Astrocyte (in vitro differentiated cells and primary cell): ENCODE measurements at regions not wholly inside any gene's neighbourhood (a gene's known extent, or its start where the extent isn't known, plus 50 kb on each side); places are given as distances from the start of the nearest gene placed in this dataset.

Source experiments
- DNase-seq: peaks from one replicate; pipeline ENCODE4 v3.0.0-alpha.2; 2010; ENCODE audit warnings: low read depth
- FAIRE-seq: peaks from 2 replicates; lab custom pipeline; 2011; peaks lifted over from hg19 to GRCh38; lab: Jason Lieb, UNC
- H2AFZ ChIP-seq: 2 replicates; pipeline ENCODE4 v1.6.0; 2012; ENCODE audit warnings: low read depth, low read length, inconsistent platforms
- H3K27ac ChIP-seq: 2 replicates; pipeline ENCODE4 v1.5.1; 2011; ENCODE audit warnings: low read depth, low read length, inconsistent platforms
- H3K27me3 ChIP-seq: 2 replicates; pipeline ENCODE4 v1.6.0; 2011; ENCODE audit warnings: low read length, inconsistent platforms; ENCODE audit not compliant: insufficient read depth
- H3K36me3 ChIP-seq: 2 replicates; pipeline ENCODE4 v1.5.1; 2011; ENCODE audit warnings: low read length, inconsistent platforms; ENCODE audit not compliant: insufficient read depth
- H3K4me1 ChIP-seq: 2 replicates; pipeline ENCODE4 v1.5.1; 2011; ENCODE audit warnings: low read length, inconsistent platforms; ENCODE audit not compliant: insufficient read depth
- H3K4me2 ChIP-seq: 2 replicates; pipeline ENCODE4 v1.6.0; 2012; ENCODE audit warnings: low read length, inconsistent platforms
- H3K4me3 ChIP-seq: 2 replicates; pipeline ENCODE4 v1.5.1; 2011; ENCODE audit warnings: low read depth, mild to moderate bottlenecking, low read length, inconsistent platforms; ENCODE audit not compliant: insufficient read depth
- H3K79me2 ChIP-seq: 2 replicates; pipeline ENCODE4 v1.6.0; 2012; ENCODE audit warnings: mild to moderate bottlenecking, low read length, inconsistent platforms; ENCODE audit not compliant: insufficient read depth
- H3K9ac ChIP-seq: 2 replicates; pipeline ENCODE4 v1.6.0; 2012; ENCODE audit warnings: mild to moderate bottlenecking, low read length, inconsistent platforms
- H3K9me3 ChIP-seq: 2 replicates; pipeline ENCODE4 v1.5.1; 2012; ENCODE audit warnings: low read depth, mild to moderate bottlenecking, low read length, inconsistent platforms; ENCODE audit not compliant: insufficient read depth
- H4K20me1 ChIP-seq: 2 replicates; pipeline ENCODE4 v1.6.0; 2012; ENCODE audit warnings: low read length, inconsistent platforms; ENCODE audit not compliant: insufficient read depth
- H3K27ac Mint-ChIP-seq: one replicate; pipeline ENCODE4 v1.8.0; 2021; ENCODE audit warnings: mild to moderate bottlenecking, mixed read lengths; ENCODE audit not compliant: unreplicated experiment
- H3K27me3 Mint-ChIP-seq: one replicate; pipeline ENCODE4 v1.8.0; 2021; ENCODE audit warnings: low read depth, mixed read lengths; ENCODE audit not compliant: unreplicated experiment
- H3K36me3 Mint-ChIP-seq: one replicate; pipeline ENCODE4 v1.8.0; 2021; ENCODE audit warnings: low read depth, mixed read lengths; ENCODE audit not compliant: unreplicated experiment
- H3K4me1 Mint-ChIP-seq: one replicate; pipeline ENCODE4 v1.8.0; 2021; ENCODE audit warnings: low read depth, mixed read lengths; ENCODE audit not compliant: unreplicated experiment
- H3K4me3 Mint-ChIP-seq: one replicate; pipeline ENCODE4 v1.8.0; 2021; ENCODE audit warnings: mild to moderate bottlenecking, moderate library complexity, mixed read lengths; ENCODE audit not compliant: unreplicated experiment
- H3K9me3 Mint-ChIP-seq: one replicate; pipeline ENCODE4 v1.8.0; 2021; ENCODE audit warnings: mild to moderate bottlenecking, mixed read lengths; ENCODE audit not compliant: unreplicated experiment
- EZH2 ChIP-seq: IDR thresholded peaks from 2 replicates; pipeline ENCODE4 v1.6.1; 2012; ENCODE audit warnings: mild to moderate bottlenecking, low read length, inconsistent platforms; ENCODE audit not compliant: insufficient read depth
- TF ChIP-seq, protein P1 (sequence below): IDR thresholded peaks from 2 replicates; pipeline ENCODE4 v1.5.1; 2011; ENCODE audit warnings: low read depth, mild to moderate bottlenecking, inconsistent platforms, low read length, moderate library complexity; ENCODE audit not compliant: insufficient read depth

DNA sequence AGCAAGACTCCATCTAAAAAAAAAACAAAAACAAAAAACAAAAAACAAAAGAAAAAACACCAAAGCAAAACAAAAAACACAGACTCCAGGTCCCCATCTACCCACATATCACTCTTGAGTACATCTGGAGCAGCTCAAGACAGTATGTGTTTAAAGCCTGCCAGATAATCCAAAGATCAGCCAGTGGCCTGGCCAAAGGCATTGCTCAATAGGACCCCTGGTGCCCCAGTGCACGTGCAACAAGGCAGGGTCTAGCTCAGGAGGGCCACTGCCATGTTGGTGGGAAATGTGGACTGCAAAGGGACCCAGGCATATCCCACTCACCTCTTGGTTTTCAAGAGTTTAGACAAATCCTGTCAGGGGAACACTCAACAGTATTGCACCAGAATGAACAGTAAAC, 279.5 kb downstream of the RPLP1 start:
- H3K9me3 ChIP-seq, result no peaks in the 10 kb centered on the region
- peaks cover 5% of the 10 kb centered on the region for H3K9me3 Mint-ChIP-seq
- no peak overlapping the region for H3K4me3 Mint-ChIP-seq
- no peaks in the 10 kb centered on the region for H3K36me3 ChIP-seq
- no peak for FAIRE-seq
- H3K27me3 Mint-ChIP-seq, result peaks cover 51% of the 10 kb centered on the region
- peaks cover 20% of the 10 kb centered on the region for H3K4me1 Mint-ChIP-seq
- H3K27ac ChIP-seq, result no peak overlapping the region
- H3K9ac ChIP-seq, result no peak overlapping the region
- H3K27me3 ChIP-seq, result peaks cover 26% of the 10 kb centered on the region
- H3K4me3 ChIP-seq, result no peak overlapping the region
- no peak overlapping the region for H2AFZ ChIP-seq
- no peaks in the 10 kb centered on the region for H3K4me1 ChIP-seq
- no peaks in the 10 kb centered on the region for H3K79me2 ChIP-seq
- DNase-seq, result no peak
- H4K20me1 ChIP-seq, result no peaks in the 10 kb centered on the region
- H3K4me2 ChIP-seq, result no peak overlapping the region
- no peak for TF ChIP-seq EZH2
- TF ChIP-seq, protein P1, sequence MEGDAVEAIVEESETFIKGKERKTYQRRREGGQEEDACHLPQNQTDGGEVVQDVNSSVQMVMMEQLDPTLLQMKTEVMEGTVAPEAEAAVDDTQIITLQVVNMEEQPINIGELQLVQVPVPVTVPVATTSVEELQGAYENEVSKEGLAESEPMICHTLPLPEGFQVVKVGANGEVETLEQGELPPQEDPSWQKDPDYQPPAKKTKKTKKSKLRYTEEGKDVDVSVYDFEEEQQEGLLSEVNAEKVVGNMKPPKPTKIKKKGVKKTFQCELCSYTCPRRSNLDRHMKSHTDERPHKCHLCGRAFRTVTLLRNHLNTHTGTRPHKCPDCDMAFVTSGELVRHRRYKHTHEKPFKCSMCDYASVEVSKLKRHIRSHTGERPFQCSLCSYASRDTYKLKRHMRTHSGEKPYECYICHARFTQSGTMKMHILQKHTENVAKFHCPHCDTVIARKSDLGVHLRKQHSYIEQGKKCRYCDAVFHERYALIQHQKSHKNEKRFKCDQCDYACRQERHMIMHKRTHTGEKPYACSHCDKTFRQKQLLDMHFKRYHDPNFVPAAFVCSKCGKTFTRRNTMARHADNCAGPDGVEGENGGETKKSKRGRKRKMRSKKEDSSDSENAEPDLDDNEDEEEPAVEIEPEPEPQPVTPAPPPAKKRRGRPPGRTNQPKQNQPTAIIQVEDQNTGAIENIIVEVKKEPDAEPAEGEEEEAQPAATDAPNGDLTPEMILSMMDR, result no peak
- H3K27ac Mint-ChIP-seq, result no peak overlapping the region
- no peaks in the 10 kb centered on the region for H3K36me3 Mint-ChIP-seq

DNA sequence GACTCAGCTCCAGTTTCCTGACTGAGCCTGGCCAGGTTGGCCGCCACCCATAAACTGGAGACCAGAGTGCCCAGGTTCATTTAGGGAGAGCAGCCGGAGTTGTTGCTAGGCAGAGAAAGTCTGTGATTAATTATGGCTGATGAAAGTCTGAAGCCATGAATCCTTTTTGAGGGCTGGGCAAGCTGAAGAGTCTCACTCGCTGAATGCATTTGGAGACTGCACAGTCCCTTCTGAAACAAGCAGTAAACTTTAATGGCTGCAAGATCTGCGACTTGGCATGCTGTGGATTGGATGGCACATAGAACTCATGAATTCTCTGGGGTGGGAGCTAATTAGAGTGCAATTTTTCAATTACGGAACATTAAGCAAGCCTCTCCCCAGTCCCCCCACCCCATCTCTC, 282.1 kb downstream of the RPLP1 start:
- H3K79me2 ChIP-seq, result no peaks in the 10 kb centered on the region
- Mint-ChIP-seq H3K9me3 (peaks cover 9% of the 10 kb centered on the region), H3K27ac (peak overlapping the region; percentile 92), H3K27me3 (peaks cover 65% of the 10 kb centered on the region), H3K4me3 (no peak overlapping the region), H3K4me1 (peaks cover 20% of the 10 kb centered on the region), H3K36me3 (no peaks in the 10 kb centered on the region)
- FAIRE-seq (no peak), DNase-seq (no peak)
- H3K4me2 ChIP-seq, result peak overlapping the region; percentile 3
- H3K27me3 ChIP-seq, result peaks cover 20% of the 10 kb centered on the region
- H3K27ac ChIP-seq, result no peak overlapping the region
- no peaks in the 10 kb centered on the region for H3K36me3 ChIP-seq
- H4K20me1 ChIP-seq, result no peaks in the 10 kb centered on the region
- H3K9ac ChIP-seq, result no peak overlapping the region
- no peaks in the 10 kb centered on the region for H3K9me3 ChIP-seq
- TF ChIP-seq, protein P1, result no peak
- TF ChIP-seq EZH2, result no peak
- no peaks in the 10 kb centered on the region for H3K4me1 ChIP-seq
- H3K4me3 ChIP-seq, result no peak overlapping the region
- no peak overlapping the region for H2AFZ ChIP-seq

GRCh38 chr15:69735121-69735520, 282.5 kb downstream of the RPLP1 start:
- H3K27ac Mint-ChIP-seq, result peak overlapping the region; percentile 92
- no peak for TF ChIP-seq EZH2
- TF ChIP-seq, protein P1, result no peak

More at GRCh38 chr15:69735121-69735520, 282.5 kb downstream of the RPLP1 start:
- Histone ChIP-seq H2AFZ (no peak overlapping the region), H3K79me2 (no peaks in the 10 kb centered on the region), H3K4me2 (peak overlapping the region; percentile 3), H4K20me1 (no peaks in the 10 kb centered on the region), H3K27ac (no peak overlapping the region), H3K9me3 (no peaks in the 10 kb centered on the region), H3K27me3 (peaks cover 20% of the 10 kb centered on the region), H3K4me3 (no peak overlapping the region), H3K36me3 (no peaks in the 10 kb centered on the region), H3K4me1 (no peaks in the 10 kb centered on the region), H3K9ac (no peak overlapping the region)
- peaks cover 9% of the 10 kb centered on the region for H3K9me3 Mint-ChIP-seq
- peaks cover 69% of the 10 kb centered on the region for H3K27me3 Mint-ChIP-seq
- H3K4me3 Mint-ChIP-seq, result peak overlapping the region; percentile 60
- no peaks in the 10 kb centered on the region for H3K36me3 Mint-ChIP-seq
- DNase-seq, result peak; percentile 43
- H3K4me1 Mint-ChIP-seq, result peaks cover 20% of the 10 kb centered on the region
- FAIRE-seq, result no peak
